Suprapubic skin (tissue), 4 donors: ENCODE measurements at regions not wholly inside any gene's neighbourhood (a gene's known extent, or its start where the extent isn't known, plus 50 kb on each side); places are given as distances from the start of the nearest gene placed in this dataset.

Experiments used
- DNase-seq, 2 donors: peaks; one replicate each; pipeline ENCODE4 v3.0.0-alpha.2; 2019; ENCODE audit warnings: low spot score in 2 of 2
- H3K27ac ChIP-seq: fragments of 200-600 bp; sonication (generic); one replicate; pipeline ENCODE4 v1.5.1; 2019
- H3K27me3 ChIP-seq: fragments of 200-600 bp; sonication (generic); one replicate; pipeline ENCODE4 v1.5.1; 2019
- H3K36me3 ChIP-seq: fragments of 200-600 bp; sonication (generic); one replicate; pipeline ENCODE4 v1.5.1; 2019
- H3K4me1 ChIP-seq: fragments of 200-600 bp; sonication (generic); one replicate; pipeline ENCODE4 v1.5.1; 2019
- H3K4me3 ChIP-seq: fragments of 200-600 bp; sonication (generic); one replicate; pipeline ENCODE4 v1.5.1; 2019; ENCODE audit warnings: mild to moderate bottlenecking
- H3K9me3 ChIP-seq: fragments of 200-600 bp; sonication (generic); one replicate; pipeline ENCODE4 v1.5.1; 2019
- EP300 ChIP-seq: sonication (generic); formaldehyde crosslinking; IDR thresholded peaks from one replicate; pipeline ENCODE4 v1.6.1; 2017; ENCODE audit warnings: antibody characterized with exemption
- POLR2A ChIP-seq, 2 donors: fragments of 450-650 bp; IDR thresholded peaks; one replicate each; pipeline ENCODE4 v1.6.1; 2017; ENCODE audit warnings: antibody characterized with exemption in 2 of 2, mild to moderate bottlenecking in 2 of 2, moderate library complexity in 2 of 2
- POLR2AphosphoS5 ChIP-seq, 3 donors: sonication (generic); formaldehyde crosslinking; IDR thresholded peaks; one replicate each; pipeline ENCODE4 v1.6.1; 2017; ENCODE audit warnings: antibody characterized with exemption in 3 of 3
- WGBS: methylation state at CpG from one replicate; pipeline ENCODE4 v1.1.5; 2018; 5-methylcytosine and 5-hydroxymethylcytosine counted together
- TF ChIP-seq, protein P1 (sequence below), 2 donors: fragments of 200-600 bp in 1 of 2; fragments of 450-650 bp in 1 of 2; sonication (generic) in 1 of 2; IDR thresholded peaks; one replicate each; pipeline ENCODE4 v1.5.1; 2016 to 2019; ENCODE audit warnings: antibody characterized with exemption in 2 of 2, mild to moderate bottlenecking in 1 of 2, moderate library complexity in 1 of 2

DNA sequence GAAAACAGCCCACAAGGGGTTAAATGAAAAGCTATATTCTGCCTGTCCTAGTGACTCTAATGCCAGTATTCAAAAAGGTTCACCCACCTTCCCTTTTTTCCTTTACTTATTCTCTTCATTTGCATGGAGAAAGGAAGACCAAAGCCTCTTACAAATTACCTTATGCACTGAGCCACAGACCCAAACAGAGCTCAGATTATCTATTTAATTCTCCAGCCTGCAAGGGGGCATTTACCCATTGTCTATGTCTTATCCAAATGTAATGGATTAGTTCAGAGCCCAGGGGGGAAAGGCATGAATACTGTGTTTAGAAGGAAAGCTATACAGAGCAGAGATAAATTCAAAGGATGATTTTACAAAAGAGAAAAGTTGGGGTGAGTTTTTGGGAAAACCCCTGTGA, 388.5 kb downstream of the OMA1 start:
- Histone ChIP-seq H3K4me1 (no peaks in the 10 kb centered on the region), H3K36me3 (no peaks in the 10 kb centered on the region), H3K4me3 (no peak overlapping the region), H3K27ac (no peak overlapping the region), H3K27me3 (no peaks in the 10 kb centered on the region), H3K9me3 (no peaks in the 10 kb centered on the region)
- DNase-seq, result no peak
- TF ChIP-seq, protein P1, sequence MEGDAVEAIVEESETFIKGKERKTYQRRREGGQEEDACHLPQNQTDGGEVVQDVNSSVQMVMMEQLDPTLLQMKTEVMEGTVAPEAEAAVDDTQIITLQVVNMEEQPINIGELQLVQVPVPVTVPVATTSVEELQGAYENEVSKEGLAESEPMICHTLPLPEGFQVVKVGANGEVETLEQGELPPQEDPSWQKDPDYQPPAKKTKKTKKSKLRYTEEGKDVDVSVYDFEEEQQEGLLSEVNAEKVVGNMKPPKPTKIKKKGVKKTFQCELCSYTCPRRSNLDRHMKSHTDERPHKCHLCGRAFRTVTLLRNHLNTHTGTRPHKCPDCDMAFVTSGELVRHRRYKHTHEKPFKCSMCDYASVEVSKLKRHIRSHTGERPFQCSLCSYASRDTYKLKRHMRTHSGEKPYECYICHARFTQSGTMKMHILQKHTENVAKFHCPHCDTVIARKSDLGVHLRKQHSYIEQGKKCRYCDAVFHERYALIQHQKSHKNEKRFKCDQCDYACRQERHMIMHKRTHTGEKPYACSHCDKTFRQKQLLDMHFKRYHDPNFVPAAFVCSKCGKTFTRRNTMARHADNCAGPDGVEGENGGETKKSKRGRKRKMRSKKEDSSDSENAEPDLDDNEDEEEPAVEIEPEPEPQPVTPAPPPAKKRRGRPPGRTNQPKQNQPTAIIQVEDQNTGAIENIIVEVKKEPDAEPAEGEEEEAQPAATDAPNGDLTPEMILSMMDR (IDR thresholded peaks at IDR 0.05), result no peak
- TF ChIP-seq POLR2A (IDR thresholded peaks at IDR 0.05), result no peak
- TF ChIP-seq POLR2AphosphoS5 (IDR thresholded peaks at IDR 0.05), result no peak
- TF ChIP-seq EP300, result no peak

DNA sequence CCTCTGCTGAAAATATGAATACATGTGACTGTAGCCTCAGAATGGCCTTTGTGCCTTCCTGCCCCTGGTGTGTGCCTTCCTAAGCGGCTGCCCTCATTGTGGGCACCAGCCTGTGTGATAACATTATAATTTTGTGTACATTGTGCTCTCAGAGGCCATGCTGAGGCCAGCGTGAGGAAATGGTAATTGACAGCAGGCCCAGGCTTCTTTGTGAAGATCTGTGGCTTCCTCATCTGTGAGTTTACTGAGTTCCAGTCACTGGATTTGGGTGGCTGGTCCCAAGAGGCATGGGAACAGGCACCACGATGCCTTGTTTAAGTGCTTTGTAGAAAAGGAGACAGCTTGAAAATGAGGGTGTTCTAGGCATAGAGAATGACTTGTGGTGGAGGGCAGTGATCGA, 389.3 kb downstream of the OMA1 start:
- Histone ChIP-seq H3K9me3 (no peaks in the 10 kb centered on the region), H3K27me3 (no peaks in the 10 kb centered on the region), H3K4me3 (no peak overlapping the region), H3K36me3 (no peaks in the 10 kb centered on the region), H3K4me1 (no peaks in the 10 kb centered on the region), H3K27ac (no peak overlapping the region)
- WGBS, result 67% methylated on average over 4 of the region's 4 CpGs
- no peak for DNase-seq
- TF ChIP-seq POLR2A (IDR thresholded peaks at IDR 0.05) (no peak), EP300 (no peak), POLR2AphosphoS5 (IDR thresholded peaks at IDR 0.05) (no peak)
- TF ChIP-seq, protein P1 (IDR thresholded peaks at IDR 0.05), result no peak

DNA sequence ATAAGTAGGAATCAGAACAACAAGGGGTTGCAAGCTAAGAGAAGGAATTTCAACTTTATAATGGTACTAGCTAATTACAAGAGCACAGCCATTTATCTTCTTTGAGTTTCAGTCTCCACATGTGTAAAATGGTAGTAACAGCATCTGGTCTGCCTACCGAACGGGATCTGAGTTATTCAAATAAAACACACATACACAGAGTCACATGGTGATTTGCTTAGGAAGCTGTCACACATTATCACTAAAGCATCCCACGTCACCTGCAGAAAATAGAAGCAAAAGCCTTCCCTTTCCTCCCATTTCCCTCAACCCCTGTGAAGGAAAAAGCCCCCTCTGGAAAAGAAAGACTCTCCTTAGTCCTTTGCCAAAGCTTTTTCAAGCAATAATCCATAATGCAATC, 389.7 kb downstream of the OMA1 start:
- no peaks in the 10 kb centered on the region for H3K9me3 ChIP-seq
- H3K27ac ChIP-seq, result no peak overlapping the region
- H3K4me3 ChIP-seq, result no peak overlapping the region
- H3K27me3 ChIP-seq, result no peaks in the 10 kb centered on the region
- no peaks in the 10 kb centered on the region for H3K4me1 ChIP-seq
- no peak for DNase-seq
- TF ChIP-seq POLR2A (IDR thresholded peaks at IDR 0.05), result no peak
- TF ChIP-seq EP300, result no peak
- TF ChIP-seq, protein P1 (IDR thresholded peaks at IDR 0.05), result no peak
- no peak for TF ChIP-seq POLR2AphosphoS5 (IDR thresholded peaks at IDR 0.05)
- H3K36me3 ChIP-seq, result no peaks in the 10 kb centered on the region
- WGBS, result 68% methylated on average over 3 of the region's 3 CpGs

DNA sequence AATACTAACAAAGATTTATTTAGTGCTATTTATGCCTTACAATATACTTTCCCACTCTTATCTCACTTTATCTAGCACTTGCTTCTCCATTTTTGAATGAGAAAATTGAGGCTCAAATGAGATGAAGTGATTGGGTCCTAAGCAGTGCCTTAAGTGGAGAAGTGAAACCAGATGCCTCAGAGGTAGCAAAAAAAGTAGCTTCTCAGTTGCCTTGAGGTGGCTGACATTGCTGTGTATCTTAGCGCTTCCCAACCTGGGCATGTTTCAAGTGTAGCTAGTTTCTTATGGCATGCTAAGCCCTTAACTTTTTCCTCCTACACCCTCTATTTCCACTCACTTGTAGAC, 390.4 kb downstream of the OMA1 start:
- no peak for DNase-seq
- TF ChIP-seq EP300 (no peak), POLR2AphosphoS5 (IDR thresholded peaks at IDR 0.05) (no peak), POLR2A (IDR thresholded peaks at IDR 0.05) (no peak)
- TF ChIP-seq, protein P1 (IDR thresholded peaks at IDR 0.05), result no peak
- H3K4me1 ChIP-seq, result no peaks in the 10 kb centered on the region

DNA sequence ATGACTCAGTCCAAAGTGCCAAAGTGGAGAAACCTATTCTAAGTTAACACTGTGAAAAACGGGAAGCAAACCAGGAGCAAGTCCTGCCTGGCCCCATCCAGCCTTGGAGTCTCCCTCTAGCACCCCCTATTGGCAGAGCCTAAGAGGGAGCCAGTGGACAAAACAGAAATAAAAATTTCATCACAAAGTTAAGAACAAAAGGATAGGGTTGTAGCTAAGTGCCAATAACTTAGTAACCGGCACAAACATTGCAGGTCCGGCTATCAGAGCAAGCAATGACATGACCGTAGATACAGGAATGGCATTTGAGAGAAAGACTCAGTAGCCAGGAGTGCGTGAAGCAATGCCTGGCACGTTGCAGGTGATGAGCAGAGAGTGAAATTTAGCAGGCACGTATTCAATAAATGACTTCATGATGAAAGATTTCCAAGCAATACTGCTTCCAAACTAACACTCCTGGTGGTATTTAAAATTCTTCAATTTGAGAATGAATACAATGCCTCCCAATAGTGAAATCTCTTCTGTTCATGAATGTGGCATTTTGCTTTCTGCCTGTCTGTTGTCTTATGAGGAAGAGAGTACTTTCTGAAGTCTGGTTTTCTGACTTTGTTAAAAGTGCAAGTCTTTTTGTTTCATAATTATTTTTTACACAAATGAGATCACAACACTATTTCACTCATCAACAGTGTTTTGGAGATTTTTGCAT, 391.0 kb downstream of the OMA1 start:
- TF ChIP-seq, protein P1 (IDR thresholded peaks at IDR 0.05), result peak in 1 of 2 donors; percentile 39
- TF ChIP-seq POLR2A (IDR thresholded peaks at IDR 0.05), result no peak
- no peak overlapping the region for H3K27ac ChIP-seq
- H3K9me3 ChIP-seq, result no peaks in the 10 kb centered on the region
- 46% methylated on average over 7 of the region's 7 CpGs for WGBS
- no peaks in the 10 kb centered on the region for H3K4me1 ChIP-seq
- H3K36me3 ChIP-seq, result no peaks in the 10 kb centered on the region
- DNase-seq, result no peak
- H3K27me3 ChIP-seq, result no peaks in the 10 kb centered on the region
- no peak overlapping the region for H3K4me3 ChIP-seq

More for the DNA sequence above, 390.4 kb downstream of the OMA1 start:
- Histone ChIP-seq H3K36me3 (no peaks in the 10 kb centered on the region), H3K9me3 (no peaks in the 10 kb centered on the region), H3K27me3 (no peaks in the 10 kb centered on the region), H3K27ac (no peak overlapping the region), H3K4me3 (no peak overlapping the region)
- 100% methylated on average over 1 of the region's 1 CpG for WGBS
